Panc1 (cell line): ENCODE measurements at regions not wholly inside any gene's neighbourhood (a gene's known extent, or its start where the extent isn't known, plus 50 kb on each side); places are given as distances from the start of the nearest gene placed in this dataset.

Experiments used
- POLR2AphosphoS5 ChIP-seq: IDR thresholded peaks from 2 replicates; pipeline ENCODE4 v1.6.1; 2012; ENCODE audit warnings: mild to moderate bottlenecking, low read depth, low read length, moderate library complexity
- SIN3A ChIP-seq: IDR thresholded peaks from 2 replicates; pipeline ENCODE4 v1.6.1; 2012; ENCODE audit warnings: low read depth, mild to moderate bottlenecking, low read length, moderate library complexity, borderline replicate concordance; ENCODE audit not compliant: insufficient read depth
- TCF7L2 ChIP-seq: IDR thresholded peaks from 2 replicates; pipeline ENCODE4 v1.6.1; 2011; ENCODE audit warnings: mild to moderate bottlenecking, low read depth, low read length, inconsistent platforms
- TF ChIP-seq, protein P1 (sequence below): fragments of 450-650 bp; IDR thresholded peaks from 2 replicates; pipeline ENCODE4 v1.5.1; 2017; ENCODE audit warnings: mild to moderate bottlenecking
- TF ChIP-seq, protein P2 (sequence below), 2 experiments: IDR thresholded peaks; 2 replicates each; pipeline ENCODE4 v1.6.1; 2011 to 2012; ENCODE audit warnings: low read depth in 2 of 2, control low read depth in 1 of 2, low read length in 1 of 2, mild to moderate bottlenecking in 1 of 2, moderate library complexity in 1 of 2; ENCODE audit not compliant: insufficient read depth in 1 of 2

DNA sequence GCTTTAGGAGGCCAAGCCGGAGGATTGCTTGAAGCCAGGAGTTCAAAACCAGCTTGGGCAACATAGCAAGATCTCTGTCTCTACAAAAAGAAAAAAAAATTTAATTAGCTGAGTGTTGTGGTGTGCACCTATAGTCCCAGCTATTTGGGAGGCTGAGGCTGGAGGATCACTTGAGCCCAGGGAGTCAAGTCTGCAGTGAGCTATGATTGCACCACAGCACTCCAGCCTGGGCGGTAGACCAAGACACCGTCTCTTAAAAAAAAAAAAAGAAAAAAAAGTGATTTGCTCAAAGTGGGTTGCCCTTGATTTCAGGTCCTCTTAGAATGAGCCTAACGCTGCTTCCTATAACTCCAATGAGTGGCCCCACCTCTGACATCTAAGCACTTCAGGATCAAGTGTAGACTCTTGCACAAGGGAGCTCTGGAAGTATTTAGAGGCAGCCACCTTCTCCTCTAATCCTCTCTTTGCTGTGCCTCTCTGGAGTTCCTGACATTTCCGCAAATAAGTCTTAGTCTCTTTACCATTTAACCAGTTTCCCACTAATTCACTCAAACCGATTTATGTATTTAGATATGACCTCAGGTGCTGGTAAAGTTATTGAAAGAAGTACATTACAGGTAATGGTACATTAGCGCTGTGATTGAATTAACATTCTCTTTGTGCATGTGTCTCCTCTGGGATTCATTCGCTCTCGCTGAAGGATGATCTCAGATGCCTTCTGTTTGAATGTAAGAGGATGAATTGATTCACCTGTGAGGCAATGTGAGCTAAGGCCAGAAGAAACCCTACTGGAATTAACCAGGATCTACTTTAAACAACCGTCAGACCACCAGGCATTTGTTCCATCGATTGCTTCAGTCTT is 60.8 kb upstream of the CELF2 start:
- TF ChIP-seq, protein P1, sequence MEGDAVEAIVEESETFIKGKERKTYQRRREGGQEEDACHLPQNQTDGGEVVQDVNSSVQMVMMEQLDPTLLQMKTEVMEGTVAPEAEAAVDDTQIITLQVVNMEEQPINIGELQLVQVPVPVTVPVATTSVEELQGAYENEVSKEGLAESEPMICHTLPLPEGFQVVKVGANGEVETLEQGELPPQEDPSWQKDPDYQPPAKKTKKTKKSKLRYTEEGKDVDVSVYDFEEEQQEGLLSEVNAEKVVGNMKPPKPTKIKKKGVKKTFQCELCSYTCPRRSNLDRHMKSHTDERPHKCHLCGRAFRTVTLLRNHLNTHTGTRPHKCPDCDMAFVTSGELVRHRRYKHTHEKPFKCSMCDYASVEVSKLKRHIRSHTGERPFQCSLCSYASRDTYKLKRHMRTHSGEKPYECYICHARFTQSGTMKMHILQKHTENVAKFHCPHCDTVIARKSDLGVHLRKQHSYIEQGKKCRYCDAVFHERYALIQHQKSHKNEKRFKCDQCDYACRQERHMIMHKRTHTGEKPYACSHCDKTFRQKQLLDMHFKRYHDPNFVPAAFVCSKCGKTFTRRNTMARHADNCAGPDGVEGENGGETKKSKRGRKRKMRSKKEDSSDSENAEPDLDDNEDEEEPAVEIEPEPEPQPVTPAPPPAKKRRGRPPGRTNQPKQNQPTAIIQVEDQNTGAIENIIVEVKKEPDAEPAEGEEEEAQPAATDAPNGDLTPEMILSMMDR, result no peak
- no peak for TF ChIP-seq POLR2AphosphoS5
- TF ChIP-seq TCF7L2, result no peak
- no peak for TF ChIP-seq SIN3A
- TF ChIP-seq, protein P2, sequence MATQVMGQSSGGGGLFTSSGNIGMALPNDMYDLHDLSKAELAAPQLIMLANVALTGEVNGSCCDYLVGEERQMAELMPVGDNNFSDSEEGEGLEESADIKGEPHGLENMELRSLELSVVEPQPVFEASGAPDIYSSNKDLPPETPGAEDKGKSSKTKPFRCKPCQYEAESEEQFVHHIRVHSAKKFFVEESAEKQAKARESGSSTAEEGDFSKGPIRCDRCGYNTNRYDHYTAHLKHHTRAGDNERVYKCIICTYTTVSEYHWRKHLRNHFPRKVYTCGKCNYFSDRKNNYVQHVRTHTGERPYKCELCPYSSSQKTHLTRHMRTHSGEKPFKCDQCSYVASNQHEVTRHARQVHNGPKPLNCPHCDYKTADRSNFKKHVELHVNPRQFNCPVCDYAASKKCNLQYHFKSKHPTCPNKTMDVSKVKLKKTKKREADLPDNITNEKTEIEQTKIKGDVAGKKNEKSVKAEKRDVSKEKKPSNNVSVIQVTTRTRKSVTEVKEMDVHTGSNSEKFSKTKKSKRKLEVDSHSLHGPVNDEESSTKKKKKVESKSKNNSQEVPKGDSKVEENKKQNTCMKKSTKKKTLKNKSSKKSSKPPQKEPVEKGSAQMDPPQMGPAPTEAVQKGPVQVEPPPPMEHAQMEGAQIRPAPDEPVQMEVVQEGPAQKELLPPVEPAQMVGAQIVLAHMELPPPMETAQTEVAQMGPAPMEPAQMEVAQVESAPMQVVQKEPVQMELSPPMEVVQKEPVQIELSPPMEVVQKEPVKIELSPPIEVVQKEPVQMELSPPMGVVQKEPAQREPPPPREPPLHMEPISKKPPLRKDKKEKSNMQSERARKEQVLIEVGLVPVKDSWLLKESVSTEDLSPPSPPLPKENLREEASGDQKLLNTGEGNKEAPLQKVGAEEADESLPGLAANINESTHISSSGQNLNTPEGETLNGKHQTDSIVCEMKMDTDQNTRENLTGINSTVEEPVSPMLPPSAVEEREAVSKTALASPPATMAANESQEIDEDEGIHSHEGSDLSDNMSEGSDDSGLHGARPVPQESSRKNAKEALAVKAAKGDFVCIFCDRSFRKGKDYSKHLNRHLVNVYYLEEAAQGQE (IDR thresholded peaks at IDR 0.05; ENCODE audit: insufficient read depth in 1 of 2, low read depth in 2 of 2, low read length in 1 of 2), result no peak
